Subcutaneous abdominal adipose tissue (tissue), 5 donors: ENCODE measurements at regions not wholly inside any gene's neighbourhood (a gene's known extent, or its start where the extent isn't known, plus 50 kb on each side); places are given as distances from the start of the nearest gene placed in this dataset.
"Not testable (repeated sequence)": the region's sequence is repeated elsewhere in the genome, so short reads cannot be mapped to it uniquely, and the experiment has no call there.

ENCODE experiments used
- H3K27ac ChIP-seq: one replicate; pipeline ENCODE4 v1.7.0; 2013; ENCODE audit warnings: low read depth, mild to moderate bottlenecking, inconsistent platforms, low read length, moderate library complexity
- H3K27me3 ChIP-seq, 5 donors: one replicate each; pipeline ENCODE4 v1.7.0; 2013; ENCODE audit warnings: low read length in 5 of 5, inconsistent platforms in 1 of 5; ENCODE audit not compliant: control insufficient read depth in 5 of 5, insufficient read depth in 4 of 5
- H3K36me3 ChIP-seq, 5 donors: one replicate each; pipeline ENCODE4 v1.7.0; 2013; ENCODE audit warnings: low read length in 5 of 5; ENCODE audit not compliant: control insufficient read depth in 5 of 5, insufficient read depth in 5 of 5
- H3K4me1 ChIP-seq, 5 donors: one replicate each; pipeline ENCODE4 v1.7.0; 2013; ENCODE audit warnings: low read length in 5 of 5, mild to moderate bottlenecking in 3 of 5, moderate library complexity in 1 of 5; ENCODE audit not compliant: control insufficient read depth in 5 of 5, insufficient read depth in 5 of 5
- H3K4me3 ChIP-seq, 5 donors: one replicate each; pipeline ENCODE4 v1.7.0; 2013; ENCODE audit warnings: low read length in 5 of 5, low read depth in 1 of 5
- H3K9ac ChIP-seq, 5 donors: one replicate each; pipeline ENCODE4 v1.7.0; 2013; ENCODE audit warnings: low read length in 5 of 5, mild to moderate bottlenecking in 4 of 5, moderate library complexity in 3 of 5
- H3K9me3 ChIP-seq, 5 donors: one replicate each; pipeline ENCODE4 v1.7.0; 2013; ENCODE audit warnings: low read length in 5 of 5; ENCODE audit not compliant: control insufficient read depth in 5 of 5
- donor health status: healthy.
- donor health status: healthy.
- donor health status: healthy.
- donor health status: healthy.
- donor health status: healthy.

GRCh38 chr22:19599004-19599403, 74.8 kb upstream of the CLDN5 start:
- H3K27ac ChIP-seq = peak overlapping the region; percentile 23
- H3K27me3 ChIP-seq = peaks cover 0 to 10% (median 3%) of the 10 kb centered on the region in 5 donors
- no peak overlapping the region for H3K4me3 ChIP-seq
- H3K4me1 ChIP-seq = peaks cover 0 to 34% (median 8%) of the 10 kb centered on the region in 5 donors
- no peaks in the 10 kb centered on the region for H3K36me3 ChIP-seq
- H3K9me3 ChIP-seq = no peaks in the 10 kb centered on the region
- no peak overlapping the region for H3K9ac ChIP-seq

GRCh38 chr22:19599626-19600243, 75.5 kb upstream of the CLDN5 start:
- Histone ChIP-seq H3K4me1 (peaks cover 0 to 37% (median 8%) of the 10 kb centered on the region in 5 donors), H3K27ac (peak overlapping the region; percentile 23), H3K9me3 (no peaks in the 10 kb centered on the region), H3K36me3 (no peaks in the 10 kb centered on the region), H3K9ac (no peak overlapping the region), H3K4me3 (no peak overlapping the region), H3K27me3 (peaks cover 0 to 10% (median 4%) of the 10 kb centered on the region in 5 donors)

- not testable (repeated sequence) for H3K4me3 ChIP-seq, H3K9me3 ChIP-seq, H3K9ac ChIP-seq, H3K36me3 ChIP-seq, H3K27ac ChIP-seq
- Histone ChIP-seq H3K27me3 (peaks cover 0 to 28% (median 18%) of the 10 kb centered on the region in 5 donors), H3K4me1 (peaks cover 0 to 54% (median 3%) of the 10 kb centered on the region in 5 donors)
Measured at GRCh38 chr22:19603346-19603745, 79.1 kb upstream of the CLDN5 start.

- Histone ChIP-seq H3K36me3 (no peaks in the 10 kb centered on the region), H3K9ac (no peak overlapping the region), H3K27ac (no peak overlapping the region), H3K4me3 (no peak overlapping the region), H3K9me3 (no peaks in the 10 kb centered on the region), H3K4me1 (peaks cover 0 to 53% (median 3%) of the 10 kb centered on the region in 5 donors), H3K27me3 (peaks cover 0 to 28% (median 18%) of the 10 kb centered on the region in 5 donors)
Measured at GRCh38 chr22:19603767-19604166, 79.6 kb upstream of the CLDN5 start.

- Histone ChIP-seq H3K27ac (peak overlapping the region; percentile 71), H3K4me1 (peaks cover 0 to 47% (median 3%) of the 10 kb centered on the region in 5 donors), H3K4me3 (no peak overlapping the region), H3K36me3 (no peaks in the 10 kb centered on the region), H3K9ac (no peak overlapping the region), H3K9me3 (no peaks in the 10 kb centered on the region), H3K27me3 (peaks cover 0 to 32% (median 18%) of the 10 kb centered on the region in 5 donors)
Measured at GRCh38 chr22:19604711-19605268, 80.6 kb upstream of the CLDN5 start.

- H3K4me3 ChIP-seq = no peak overlapping the region
- H3K4me1 ChIP-seq = peaks cover 0 to 44% (median 3%) of the 10 kb centered on the region in 5 donors
- peaks cover 0 to 36% (median 18%) of the 10 kb centered on the region in 5 donors for H3K27me3 ChIP-seq
- peak overlapping the region; percentile 71 for H3K27ac ChIP-seq
- no peaks in the 10 kb centered on the region for H3K9me3 ChIP-seq
- no peak overlapping the region for H3K9ac ChIP-seq
- no peaks in the 10 kb centered on the region for H3K36me3 ChIP-seq
Measured at GRCh38 chr22:19605508-19606331, 81.5 kb upstream of the CLDN5 start.

- peak overlapping the region in 1 of 5 donors; percentile 58 for H3K9ac ChIP-seq
- peaks cover 0 to 44% (median 3%) of the 10 kb centered on the region in 5 donors for H3K4me1 ChIP-seq
- H3K9me3 ChIP-seq = no peaks in the 10 kb centered on the region
- H3K4me3 ChIP-seq = no peak overlapping the region
- H3K27me3 ChIP-seq = peaks cover 0 to 36% (median 18%) of the 10 kb centered on the region in 5 donors
- H3K27ac ChIP-seq = peak overlapping the region; percentile 71
- H3K36me3 ChIP-seq = no peaks in the 10 kb centered on the region
Measured at GRCh38 chr22:19606332-19607191, 82.4 kb upstream of the CLDN5 start.

GRCh38 chr22:19607192-19608002, 83.2 kb upstream of the CLDN5 start:
- Histone ChIP-seq H3K4me3 (peak overlapping the region in 2 of 5 donors; percentile 4 to 29), H3K36me3 (no peaks in the 10 kb centered on the region), H3K27me3 (peaks cover 0 to 36% (median 18%) of the 10 kb centered on the region in 5 donors), H3K27ac (peak overlapping the region; percentile 57), H3K9me3 (no peaks in the 10 kb centered on the region), H3K4me1 (peaks cover 0 to 44% (median 3%) of the 10 kb centered on the region in 5 donors), H3K9ac (peak overlapping the region in 1 of 5 donors; percentile 58)
